ENCODE measurements at regions not wholly inside any gene's neighbourhood (a gene's known extent, or its start where the extent isn't known, plus 50 kb on each side); places are given as distances from the start of the nearest gene placed in this dataset.

DNA sequence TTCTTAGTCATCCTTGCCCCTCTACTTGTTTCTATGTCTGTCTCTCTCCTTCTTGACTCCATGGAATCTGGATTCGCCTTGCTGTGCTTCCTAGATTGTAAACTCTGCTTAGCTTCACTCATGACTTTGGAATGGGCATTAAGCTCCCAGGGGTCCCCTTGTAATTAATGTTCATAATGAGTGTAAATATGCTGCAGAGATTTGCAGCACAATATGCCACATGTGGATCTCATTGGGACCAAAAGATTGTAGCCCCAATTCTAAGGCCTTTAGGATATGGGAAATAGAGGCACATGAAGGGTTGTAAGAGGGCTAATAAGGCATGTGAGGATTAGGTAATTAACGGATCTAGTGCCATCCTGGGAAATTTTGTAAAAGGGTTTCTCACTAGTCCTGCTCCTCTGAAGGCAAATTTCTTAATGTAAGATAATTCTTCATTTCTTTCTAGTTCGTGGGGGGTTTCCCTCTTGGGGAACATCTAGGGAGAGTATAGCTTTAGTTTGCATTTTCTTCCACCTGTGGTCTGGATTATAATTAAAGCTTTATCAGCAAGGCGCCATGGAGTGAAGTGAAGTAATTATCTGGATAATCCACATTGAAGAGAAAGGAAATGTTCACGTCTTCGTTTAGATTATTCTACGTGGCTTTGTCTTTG lies 659.2 kb upstream of the PLXNA2 start:
- DNase-seq (ENCODE audit: low read depth): no peak

DNA sequence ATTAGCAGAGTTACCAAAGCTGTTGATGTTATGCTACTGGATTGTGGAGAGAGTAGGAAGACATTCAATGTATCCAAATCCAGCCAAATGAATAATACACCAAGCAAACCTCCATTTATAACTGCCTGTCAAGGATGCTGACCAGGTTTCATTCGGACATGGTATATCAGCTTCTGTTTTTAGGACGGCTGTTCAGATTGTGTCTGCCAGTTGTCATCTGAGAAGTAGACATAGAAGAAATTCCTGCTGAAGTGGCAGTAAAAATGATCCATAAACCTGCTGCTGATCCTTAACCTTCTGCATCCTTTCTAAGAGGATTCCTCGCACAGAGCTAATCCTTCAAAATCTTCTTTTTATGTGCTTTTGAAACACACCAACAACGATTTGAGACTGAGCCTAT lies 663.6 kb upstream of the PLXNA2 start:
- DNase-seq (ENCODE audit: low read depth): no peak

DNA sequence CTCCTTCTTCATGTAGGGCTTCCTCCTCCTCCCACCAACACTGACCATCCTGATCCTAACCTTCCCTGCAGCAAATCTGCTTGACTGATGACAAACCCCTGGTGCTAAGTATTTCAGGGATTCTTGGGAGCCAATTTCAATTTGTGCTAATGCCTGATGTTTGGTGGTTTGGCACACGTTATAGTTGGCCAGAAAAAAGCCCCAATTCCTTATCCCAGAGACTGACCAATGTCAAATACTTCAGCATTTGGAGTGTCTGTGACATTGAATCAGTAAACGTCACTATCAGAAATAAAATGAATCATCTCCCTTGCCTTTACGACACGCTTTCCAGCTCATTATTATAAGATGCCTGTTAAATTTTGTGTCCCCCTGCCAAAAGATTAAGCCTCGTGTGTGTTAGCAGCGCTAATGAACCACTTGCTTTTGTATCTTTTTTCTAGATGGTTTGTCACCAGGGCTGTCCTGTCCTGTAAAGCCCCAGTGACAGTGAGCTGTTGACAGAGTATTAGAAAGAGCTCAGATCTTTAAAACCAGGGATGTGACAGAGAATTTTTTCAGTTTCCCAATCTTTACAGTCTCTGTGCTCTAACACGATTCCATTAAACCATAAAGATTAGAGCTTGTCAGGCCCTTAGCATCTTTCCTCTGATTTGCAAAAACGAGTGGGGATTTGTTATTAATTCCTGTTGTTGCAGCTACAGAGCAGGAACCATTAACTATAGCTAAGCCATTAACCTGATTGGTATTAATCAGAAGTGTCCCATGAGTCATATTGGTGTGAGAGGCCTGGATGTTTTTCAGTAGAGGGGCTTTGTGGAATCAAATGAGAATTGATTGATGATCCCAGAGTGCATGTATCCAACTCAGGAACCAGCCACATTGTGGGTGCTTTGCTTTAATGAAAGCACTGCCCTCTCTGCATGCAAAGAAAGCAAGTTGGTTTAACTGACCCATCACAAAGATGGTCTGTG lies 665.1 kb upstream of the PLXNA2 start:
- DNase-seq (ENCODE audit: low read depth): no peak

DNA sequence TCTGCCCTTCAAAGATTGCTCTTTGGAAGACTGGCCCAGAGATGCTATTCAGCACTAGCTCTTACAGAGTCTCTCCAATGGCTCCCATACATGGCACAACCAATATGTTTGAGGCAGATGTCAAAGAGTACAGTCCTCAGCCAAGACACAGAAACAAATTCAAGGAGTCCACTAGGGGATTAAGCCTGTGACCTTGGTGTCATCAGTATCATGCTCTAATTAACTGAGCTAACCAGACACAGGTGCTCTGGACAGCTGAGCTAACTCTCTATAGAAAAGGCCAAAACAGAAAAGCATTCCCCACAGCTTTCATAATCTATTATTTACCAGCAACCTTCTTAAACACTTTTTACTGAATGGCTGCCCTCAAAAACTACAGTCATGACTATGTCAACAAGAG lies 666.0 kb upstream of the PLXNA2 start:
- no peak for DNase-seq (ENCODE audit: low read depth)

DNA sequence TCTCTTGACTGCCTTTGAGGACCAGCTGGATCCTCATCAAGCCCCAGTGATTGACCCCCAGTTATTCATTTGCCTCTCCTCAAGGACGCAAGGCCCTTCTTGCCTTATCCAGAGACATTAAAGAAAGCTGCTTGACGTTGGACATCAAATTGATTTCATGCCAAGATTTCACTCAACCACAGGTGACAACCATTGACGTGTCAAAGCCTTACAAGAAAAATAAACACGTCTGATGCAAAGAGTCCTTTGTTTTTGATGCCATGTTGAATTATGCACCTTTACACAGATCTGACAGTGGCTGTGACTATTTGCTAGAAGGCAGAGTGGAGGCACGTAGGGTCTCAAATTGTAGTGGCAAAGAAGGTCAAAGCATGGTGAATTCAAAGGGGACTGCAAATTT lies 666.2 kb upstream of the CAMK1G start:
- DNase-seq (ENCODE audit: low read depth): no peak

DNA sequence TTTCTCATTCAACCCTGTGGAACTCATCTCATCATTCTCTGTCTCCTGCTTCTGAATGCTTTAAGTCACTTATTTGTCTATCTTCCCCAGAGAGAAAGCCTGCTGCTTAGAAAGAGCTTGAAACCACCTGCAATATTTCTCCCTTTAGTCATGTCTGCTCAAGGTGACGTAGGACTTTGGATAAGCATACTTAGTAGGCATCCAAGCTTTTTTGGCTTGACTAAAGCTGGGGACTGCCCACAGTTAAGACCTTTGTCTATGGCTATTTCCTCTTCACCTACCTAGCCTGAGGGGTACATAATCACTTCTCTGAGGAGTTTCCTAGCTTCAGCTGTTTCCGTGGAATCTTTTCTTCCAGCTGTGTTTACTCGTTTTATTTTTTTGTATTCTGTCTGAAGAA lies 665.8 kb upstream of the CAMK1G start:
- DNase-seq (ENCODE audit: low read depth): no peak

DNA sequence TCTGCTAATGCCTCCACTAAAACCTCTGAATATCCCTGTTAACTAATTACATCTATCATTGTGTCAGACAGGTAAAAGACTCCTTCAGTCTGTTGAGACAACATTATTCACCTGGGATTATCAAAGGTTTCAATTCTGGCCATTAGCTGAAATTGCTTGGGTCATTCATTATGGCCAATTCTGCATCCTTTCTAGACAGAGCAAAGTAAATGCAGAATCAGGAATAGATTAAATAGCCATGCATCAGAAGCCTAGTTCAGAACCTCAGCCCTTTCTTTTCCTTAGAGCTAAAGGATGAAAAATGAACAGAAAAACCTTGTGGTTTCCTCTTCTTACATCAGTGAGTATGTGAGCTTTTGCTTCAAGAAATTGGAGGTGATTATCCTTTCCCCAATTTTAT lies 665.4 kb upstream of the CAMK1G start:
- no peak for DNase-seq (ENCODE audit: low read depth)

DNA sequence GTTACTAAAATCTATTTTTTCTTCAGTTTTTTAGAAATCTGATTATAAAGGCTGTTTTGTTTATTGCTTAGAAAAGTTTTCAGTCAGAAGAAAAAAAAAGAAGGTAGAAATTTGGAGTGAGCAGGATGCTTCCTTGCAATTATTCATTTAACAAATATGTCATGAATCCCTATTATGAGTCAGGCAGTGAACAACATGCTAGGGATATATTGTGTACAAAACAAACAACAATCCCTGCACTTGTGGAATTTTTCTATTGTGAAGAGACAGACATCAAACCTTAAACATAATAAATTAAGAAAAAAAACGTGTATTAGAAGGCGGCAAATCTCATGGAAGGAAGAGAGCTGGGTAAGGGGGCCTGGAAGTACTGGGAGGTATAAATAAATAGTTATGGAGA lies 664.1 kb upstream of the CAMK1G start:
- no peak for DNase-seq (ENCODE audit: low read depth)

DNA sequence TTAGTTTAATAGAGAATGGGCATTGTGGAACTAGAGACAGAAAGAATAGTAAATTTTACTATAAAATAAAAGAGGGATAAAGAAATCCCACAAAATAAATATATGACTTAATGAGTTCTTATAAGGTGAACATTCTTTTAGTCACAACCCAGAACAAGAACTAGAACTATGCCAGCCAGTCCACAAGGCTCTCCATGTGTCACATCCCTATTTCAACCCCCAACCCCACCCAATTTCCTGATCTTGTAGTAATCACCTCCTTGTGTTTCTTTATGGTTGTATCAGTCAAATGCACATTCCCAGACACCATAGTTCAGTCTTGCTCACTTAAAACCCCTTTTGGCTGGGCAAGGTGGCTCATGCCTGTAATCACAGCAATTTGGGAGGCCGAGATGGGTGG lies 662.3 kb upstream of the CAMK1G start:
- DNase-seq (ENCODE audit: low read depth): no peak

DNA sequence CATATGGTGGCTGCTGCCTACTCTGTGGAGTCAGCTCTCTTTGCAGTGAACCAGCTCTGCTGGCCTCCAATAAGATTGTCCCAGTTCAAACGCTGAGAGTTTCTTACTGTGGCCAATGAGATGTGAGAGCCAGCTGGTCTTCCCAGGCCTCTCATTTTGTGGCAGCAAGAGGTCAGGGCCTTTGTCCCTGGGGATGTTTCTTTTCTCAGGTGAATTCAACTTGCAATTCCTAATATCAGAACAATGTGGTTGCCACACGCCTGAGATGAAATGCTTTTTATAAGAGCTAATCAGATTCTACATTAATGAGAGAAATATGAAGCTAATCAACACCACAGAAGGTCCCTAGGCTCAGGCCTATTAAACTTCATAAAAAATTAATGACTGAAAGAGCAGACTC lies 660.1 kb upstream of the CAMK1G start:
- no peak for DNase-seq (ENCODE audit: low read depth)

DNA sequence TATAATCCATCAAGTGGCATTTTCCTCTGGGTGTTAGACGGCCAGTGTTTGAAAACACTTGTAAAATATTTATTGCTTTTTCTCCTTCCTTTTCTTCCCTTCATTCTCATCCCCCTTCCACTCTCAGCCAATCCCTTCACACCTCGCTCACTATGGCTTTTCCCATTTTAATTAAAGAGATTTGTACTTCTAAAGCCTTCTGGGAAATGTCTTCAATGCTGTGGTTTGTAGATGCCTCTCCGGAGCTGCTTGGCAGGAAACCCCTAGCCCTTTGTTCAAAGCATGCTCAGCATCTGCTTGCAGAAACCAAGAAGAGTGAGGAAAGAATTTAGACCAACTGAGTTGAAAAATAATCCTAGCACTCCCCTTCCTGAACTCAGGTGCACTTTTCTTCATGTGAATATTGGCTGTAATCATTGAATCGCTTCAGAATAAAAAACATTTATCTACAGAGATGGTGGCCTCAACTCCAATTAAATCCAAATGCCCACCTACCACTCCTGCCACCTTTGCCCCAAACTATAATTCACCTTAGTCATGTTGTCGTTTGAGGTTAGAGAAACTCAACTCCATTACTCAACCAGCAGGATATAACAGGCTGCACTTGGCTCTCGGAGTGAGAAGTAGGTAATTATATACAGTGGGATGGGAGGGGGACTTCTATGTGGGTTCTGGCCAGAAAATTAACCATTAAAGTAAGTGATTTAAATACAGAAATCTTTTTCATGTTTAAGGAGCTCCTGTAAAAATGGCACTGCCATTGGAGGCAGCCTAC lies 659.4 kb upstream of the CAMK1G start:
- DNase-seq (ENCODE audit: low read depth): no peak

DNA sequence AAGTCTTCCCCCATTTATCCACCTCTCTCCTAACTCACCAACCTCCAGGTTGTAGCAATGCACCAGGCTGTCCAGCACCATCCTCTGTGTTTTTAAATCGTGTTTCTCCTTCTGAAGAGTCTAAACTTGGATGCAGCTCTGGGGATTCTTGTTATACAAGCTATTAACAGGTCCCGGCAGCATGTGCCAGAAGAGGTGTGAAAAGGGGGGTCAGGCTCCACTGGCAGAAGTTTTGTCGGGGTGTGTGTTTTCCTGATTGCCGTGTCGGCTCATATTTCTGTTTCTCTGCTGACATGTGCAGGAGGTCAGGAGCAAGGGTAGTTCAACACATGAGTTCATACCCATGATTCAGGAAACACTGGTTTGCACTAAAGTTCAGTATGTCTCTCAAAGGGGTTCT lies 658.6 kb upstream of the CAMK1G start:
- DNase-seq (ENCODE audit: low read depth): no peak

DNA sequence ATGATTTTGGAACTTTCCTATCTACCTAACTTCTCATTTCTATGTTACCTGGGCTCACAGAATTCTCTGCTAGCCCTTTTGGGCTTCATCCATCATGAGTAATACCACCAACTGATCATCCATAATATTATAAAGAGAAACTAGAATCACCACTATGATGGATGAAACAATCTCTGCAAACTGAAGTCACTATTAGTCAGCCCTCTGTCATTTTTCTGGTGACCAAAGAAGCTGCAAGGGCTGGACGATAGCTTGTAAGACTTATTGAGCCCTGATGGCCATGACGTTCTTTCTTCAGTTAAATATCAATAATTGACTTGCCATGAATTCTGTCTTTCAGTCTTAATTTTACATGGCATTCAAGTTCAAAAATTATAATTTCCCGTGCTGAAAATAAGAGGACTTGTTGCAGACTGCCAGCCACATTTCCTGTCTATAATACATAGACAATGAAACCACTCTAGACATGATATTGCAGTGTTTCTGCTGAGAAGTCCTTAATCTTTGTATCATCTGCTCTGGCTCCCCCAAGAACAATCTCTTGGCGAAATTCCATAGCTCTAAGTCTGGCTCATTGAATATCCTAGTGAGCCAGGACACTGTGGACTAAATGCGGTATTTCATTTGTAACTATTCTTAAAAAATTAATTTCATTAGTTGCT lies 655.0 kb upstream of the CAMK1G start:
- no peak for DNase-seq (ENCODE audit: low read depth)

DNA sequence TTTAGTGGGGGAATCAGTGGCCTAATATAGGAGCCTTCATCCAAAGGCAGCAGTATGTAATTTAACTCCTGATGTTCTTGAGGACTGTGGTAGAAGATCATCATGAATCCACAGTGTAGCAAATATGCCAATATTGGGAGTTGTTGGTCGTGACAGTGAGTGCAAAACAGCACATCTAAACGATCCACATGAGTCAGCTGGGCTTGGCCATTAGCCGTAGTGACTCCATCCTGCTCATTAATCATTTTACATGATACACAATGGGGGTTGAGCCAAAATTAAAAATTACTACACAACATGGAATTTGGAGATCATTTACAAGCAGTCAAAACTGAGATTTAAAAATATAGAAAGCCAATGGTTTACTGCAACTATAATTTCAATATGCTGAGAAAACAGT lies 653.9 kb upstream of the CAMK1G start:
- no peak for DNase-seq (ENCODE audit: low read depth)

DNA sequence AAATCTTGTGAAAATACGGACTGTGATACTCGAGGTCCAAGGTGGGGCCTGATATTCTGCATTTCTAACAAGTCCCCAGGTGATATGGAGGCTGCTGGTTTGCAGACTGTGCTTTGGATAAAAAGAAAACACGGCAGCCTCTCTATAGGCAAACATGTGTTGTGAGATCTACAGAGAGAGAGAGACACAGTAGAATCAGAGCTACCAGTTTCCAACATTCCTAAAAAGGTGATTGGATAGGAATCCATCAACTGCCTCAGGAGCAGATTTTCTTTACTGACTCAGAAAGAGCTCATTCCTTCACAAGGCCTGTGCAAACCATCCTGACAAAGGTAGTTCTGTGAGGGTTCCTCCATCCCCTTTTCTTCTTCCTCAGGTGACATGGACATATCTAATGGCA lies 651.6 kb upstream of the CAMK1G start:
- DNase-seq (ENCODE audit: low read depth): no peak

DNA sequence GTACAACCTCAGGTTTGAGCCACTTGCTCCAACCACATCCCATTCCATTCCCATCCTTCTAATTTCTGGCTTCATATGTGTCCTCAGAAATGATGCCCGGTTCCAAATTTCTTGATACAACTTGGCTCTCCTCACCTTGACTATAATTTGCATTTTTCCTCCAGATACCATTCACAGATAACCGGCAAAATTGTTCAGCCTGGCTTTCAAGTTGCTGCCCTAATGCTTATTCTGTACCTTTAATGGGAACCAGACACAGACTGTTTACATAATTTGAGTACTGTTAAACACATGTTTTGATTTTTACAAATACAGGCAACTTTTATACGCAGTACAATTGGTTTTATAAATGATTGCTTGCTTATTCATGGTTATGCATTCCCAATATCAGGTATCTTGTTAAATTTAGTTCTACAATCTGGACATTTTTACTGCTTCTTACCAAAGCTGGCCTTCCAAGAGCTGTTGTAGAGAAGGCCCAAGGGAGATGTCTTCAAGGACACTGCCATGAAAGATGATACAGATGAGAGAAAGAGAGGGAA lies 649.5 kb upstream of the CAMK1G start:
- no peak for DNase-seq (ENCODE audit: low read depth)

DNA sequence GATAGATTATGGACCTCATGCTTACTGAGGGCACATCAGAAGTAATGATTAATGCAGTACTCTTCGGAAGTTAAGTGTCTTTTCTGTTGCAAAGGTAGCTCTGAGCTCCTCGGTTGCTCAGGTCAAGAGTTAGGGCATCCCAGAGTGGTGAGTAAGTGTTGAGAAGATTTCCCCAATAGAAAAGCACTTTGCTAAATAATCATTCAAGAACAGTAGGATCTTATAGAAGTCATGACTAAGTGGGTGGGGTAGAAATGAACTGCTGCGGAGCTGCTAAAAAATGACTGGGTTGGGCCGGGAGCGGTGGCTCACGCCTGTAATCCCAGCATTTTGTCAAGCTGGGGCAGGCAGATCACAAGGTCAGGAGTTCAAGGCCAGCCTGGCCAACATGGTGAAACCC lies 648.6 kb upstream of the CAMK1G start:
- no peak for DNase-seq (ENCODE audit: low read depth)

DNA sequence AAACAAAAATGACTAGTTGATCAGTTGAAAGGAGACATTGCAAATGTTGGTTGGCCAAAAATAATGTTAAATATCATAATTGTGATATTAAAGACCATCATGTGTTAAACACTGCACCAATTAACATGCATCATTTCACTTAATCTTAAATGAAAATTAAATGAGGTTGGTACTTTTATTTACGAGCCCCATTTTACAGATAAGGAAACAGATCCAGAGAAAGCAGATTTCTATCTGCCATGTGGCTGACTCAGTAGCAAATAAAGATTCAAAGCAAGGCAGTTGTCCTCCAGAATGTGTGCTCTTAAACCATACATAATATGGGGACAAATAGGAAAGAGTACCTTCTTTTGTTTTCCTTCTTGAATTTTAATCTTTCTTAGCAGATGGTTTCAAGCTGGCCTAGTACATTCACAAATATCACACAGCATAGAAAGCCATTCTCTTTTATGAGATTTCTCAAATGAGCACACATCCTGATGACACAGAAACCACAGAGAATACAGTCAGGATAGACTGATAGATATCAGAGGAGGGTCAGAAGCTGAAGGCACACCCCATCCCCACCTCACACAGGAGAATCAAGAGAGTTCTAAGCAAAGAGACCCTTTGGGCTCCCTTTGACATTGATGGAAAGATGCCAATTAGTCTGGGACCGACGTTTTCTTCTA lies 647.9 kb upstream of the CAMK1G start:
- no peak for DNase-seq (ENCODE audit: low read depth)

DNA sequence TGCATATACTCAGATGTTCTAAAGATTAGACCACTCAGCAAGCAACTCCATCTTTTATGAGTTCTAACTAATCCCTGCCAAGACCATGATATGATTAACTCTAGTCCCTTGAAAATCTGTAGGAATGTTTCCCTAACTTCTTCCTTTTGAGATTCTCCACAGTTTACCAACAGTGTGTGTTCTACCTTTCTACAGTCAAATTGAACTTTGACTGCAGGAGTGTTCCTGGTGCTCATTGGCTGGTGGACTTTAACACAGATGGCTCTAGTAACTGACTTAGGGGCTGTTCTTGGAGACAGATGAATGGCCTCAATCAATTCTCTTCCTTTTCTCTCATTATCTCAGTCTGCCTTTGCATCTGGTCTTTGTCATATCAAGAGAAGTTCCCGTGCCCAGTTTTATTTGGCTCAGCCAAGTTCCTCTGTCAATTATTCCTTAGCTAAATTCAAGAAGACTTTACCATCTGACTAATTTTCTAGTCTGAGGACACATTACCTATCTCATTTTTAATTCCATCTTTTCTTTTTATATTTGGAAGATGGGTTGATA lies 643.9 kb upstream of the CAMK1G start:
- no peak for DNase-seq (ENCODE audit: low read depth)

DNA sequence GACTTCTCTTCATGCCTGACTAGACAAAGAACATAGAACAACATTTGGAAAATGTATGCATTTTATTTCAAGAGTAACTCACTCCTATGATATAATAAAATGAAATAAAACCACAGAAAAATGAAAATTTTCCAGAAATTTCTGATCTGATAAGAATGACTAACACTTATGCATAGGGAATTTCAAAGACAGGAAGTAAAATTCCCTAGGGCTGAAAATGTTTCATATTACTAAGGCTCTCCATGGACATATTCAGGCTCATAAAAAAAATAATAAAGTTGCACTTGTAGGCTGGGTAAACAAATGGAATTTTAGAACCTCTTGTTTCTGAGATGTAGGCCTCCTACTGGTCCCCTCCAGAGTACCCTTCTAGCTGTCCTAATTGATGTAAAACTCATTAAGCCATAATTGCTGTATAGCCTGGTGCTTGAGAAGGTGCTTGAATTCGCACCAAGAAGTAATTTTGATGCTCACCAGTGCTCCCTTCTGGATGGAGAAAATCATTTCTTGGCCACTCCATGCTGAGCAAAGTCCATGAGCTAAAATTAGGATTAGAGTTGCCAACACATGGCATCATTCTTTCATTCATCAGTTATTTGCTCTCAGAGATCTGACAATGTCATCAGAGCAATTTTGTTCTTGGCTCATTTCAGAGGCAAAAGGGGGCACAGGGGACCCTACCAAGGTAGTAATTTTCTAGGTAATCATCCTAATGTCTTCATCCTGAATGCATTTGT lies 641.0 kb upstream of the CAMK1G start:
- no peak for DNase-seq (ENCODE audit: low read depth)

All from stimulated activated CD8-positive, alpha-beta memory T cell treated with anti-CD3 and anti-CD28 coated beads, Interleukin-15, amount 100 ng/mL, for 1 hour (primary cell).